T-helper 1 cell (primary cell): ENCODE measurements at regions not wholly inside any gene's neighbourhood (a gene's known extent, or its start where the extent isn't known, plus 50 kb on each side); places are given as distances from the start of the nearest gene placed in this dataset.
"Not testable (repeated sequence)": the region's sequence is repeated elsewhere in the genome, so short reads cannot be mapped to it uniquely, and the experiment has no call there.

Experiments used
- DNase-seq, 5 donors: peaks; one replicate each; pipeline ENCODE4 v3.0.0-alpha.2; 2012 to 2020

DNA sequence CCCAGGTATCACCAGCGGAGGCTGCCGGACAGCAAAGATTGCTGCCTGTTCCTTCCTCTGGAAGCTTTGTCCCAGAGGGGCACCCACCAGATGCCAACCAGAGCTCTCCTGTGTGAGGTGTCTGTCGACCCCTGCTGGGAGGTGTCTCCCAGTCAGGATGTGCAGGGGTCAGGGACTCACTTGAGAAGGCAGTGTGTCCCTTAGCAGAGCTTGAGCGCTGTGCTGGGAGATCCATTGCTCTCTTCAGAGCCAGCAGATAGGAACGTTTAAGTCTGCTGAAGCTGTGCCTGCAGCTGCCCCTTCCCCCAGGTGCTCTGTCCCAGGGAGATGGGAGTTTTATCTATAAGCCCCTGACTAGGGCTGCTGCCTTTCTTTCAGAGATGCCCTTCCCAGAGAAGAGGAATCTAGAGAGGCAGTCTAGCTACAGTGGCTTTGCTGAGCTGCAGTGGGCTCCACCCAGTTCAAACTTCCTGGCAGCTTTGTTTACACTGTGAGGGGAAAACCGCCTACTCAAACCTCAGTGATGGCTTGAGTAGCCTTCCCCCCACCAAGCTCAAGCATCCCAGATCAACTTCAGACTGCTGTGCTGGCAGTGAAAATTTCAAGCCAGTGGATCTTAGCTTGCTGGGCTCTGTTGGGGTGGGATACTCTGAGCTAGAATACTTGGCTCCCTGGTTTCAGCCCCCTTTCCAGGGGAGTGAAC lies 253.7 kb downstream of the SPATA31A6 start:
- DNase-seq: not testable (repeated sequence)

DNA sequence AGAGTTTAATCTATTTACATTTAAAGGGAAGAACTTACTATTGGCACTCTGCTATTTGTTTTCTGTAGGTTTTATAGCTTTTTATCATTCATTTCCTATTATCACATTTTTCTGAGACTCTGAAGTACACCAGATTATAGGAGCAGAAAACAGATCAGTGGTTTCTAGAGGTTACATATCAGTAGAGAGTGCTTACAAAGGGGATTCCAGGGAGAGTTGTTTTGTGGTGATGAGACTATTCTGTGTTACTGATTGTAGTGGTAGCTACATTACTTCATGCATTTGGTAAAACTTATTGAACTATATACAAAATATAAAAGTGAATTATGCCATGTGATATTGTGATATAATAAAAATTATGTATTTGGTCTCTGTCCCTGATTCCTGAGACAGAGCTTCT lies 259.2 kb downstream of the SPATA31A6 start:
- DNase-seq: not testable (repeated sequence)

- not testable (repeated sequence) for DNase-seq
Observed at GRCh38 chr9:42443414-42443813, 260.0 kb downstream of the SPATA31A6 start.

- DNase-seq: not testable (repeated sequence)
Observed at GRCh38 chr9:42461436-42461835, 278.0 kb downstream of the SPATA31A6 start.

- DNase-seq: not testable (repeated sequence)
Observed at GRCh38 chr9:42461863-42462262, 278.4 kb downstream of the SPATA31A6 start.

GRCh38 chr9:42463981-42464380 lies 280.5 kb downstream of the SPATA31A6 start:
- DNase-seq: not testable (repeated sequence)

GRCh38 chr9:42470577-42470976 lies 287.1 kb downstream of the SPATA31A6 start:
- DNase-seq: not testable (repeated sequence)

- not testable (repeated sequence) for DNase-seq
Observed at GRCh38 chr9:42490989-42491388, 307.5 kb downstream of the SPATA31A6 start.

DNA sequence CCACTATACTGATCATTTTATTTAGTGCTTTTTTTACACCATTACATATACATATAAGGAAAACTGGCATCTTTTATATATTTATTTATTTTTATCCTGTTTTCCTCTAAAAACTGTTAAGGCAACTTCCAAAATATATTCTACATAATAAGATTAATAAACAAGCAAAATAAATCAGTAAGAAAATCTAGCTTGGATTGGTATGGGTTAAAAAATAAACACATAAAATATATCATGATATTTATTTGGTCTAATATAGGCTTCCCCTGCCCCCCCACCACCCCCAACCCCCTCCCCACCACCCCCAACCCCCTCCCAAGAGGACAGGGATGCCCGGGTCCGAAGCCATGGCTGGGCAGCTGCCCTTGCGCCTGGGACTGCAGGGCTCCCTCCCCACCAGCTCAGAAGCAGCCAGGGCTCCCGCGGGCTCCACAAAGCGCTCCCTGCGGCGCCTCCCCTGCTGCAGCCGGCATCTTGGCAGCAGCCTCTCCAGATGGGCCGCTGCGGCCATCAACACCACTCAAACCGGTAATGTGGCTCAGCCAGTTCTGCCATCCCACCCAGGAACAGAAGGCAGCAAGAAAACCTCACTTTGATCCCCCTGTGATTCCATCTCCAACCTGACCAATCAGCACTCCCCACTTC lies 319.3 kb downstream of the SPATA31A6 start:
- not testable (repeated sequence) for DNase-seq

- DNase-seq: not testable (repeated sequence)
Observed at GRCh38 chr9:42508111-42508510, 324.7 kb downstream of the SPATA31A6 start.

DNA sequence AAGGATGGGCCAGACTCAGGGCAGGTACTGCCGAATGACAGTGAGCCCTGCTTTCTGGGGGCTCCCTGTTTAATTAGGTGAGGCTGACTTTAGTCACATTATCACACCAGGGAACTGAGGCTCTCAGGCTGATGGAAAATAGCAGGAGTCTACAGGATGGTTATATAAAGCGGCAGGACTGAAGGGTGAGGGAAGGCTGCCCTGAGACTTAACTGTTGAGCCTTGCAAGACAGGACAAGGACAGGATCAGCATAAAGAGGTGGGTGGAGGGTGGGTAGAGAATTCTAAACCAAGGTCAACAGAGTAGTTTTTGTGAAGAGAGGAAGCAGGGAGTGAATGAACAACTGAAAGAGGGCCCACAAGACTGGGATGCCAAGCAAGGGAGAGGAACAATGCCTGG lies 330.1 kb downstream of the SPATA31A6 start:
- DNase-seq: not testable (repeated sequence)

GRCh38 chr9:42534325-42534983 lies 351.0 kb downstream of the SPATA31A6 start:
- peak in 1 of 5 donors; percentile 2 for DNase-seq

- peak in 4 of 5 donors; percentile 2 to 22 (median 4) for DNase-seq
Observed at GRCh38 chr9:42534984-42535325, 351.5 kb downstream of the SPATA31A6 start.

- DNase-seq: not testable (repeated sequence)
Observed at GRCh38 chr9:42550789-42551357, 367.4 kb downstream of the SPATA31A6 start.

DNA sequence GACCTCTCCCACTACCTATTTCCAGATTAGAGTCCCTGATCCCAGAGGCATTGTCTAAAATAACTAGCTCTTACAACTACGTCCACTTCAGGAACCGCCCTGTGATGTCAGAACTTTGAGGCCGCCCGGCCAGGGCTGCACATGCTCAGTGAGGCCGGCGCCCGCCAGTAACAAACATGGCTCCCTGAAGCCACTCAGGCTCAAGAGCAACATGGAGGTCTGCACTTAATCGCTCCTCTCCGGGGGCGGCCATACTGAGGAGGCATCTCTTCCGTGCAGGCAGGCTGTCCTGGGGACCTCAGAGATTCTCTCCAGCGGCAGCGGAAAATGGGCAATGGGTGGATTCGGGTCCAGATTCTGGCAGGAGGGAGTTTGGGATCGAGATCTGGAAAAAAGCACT lies 385.1 kb downstream of the SPATA31A6 start:
- DNase-seq: not testable (repeated sequence)

DNA sequence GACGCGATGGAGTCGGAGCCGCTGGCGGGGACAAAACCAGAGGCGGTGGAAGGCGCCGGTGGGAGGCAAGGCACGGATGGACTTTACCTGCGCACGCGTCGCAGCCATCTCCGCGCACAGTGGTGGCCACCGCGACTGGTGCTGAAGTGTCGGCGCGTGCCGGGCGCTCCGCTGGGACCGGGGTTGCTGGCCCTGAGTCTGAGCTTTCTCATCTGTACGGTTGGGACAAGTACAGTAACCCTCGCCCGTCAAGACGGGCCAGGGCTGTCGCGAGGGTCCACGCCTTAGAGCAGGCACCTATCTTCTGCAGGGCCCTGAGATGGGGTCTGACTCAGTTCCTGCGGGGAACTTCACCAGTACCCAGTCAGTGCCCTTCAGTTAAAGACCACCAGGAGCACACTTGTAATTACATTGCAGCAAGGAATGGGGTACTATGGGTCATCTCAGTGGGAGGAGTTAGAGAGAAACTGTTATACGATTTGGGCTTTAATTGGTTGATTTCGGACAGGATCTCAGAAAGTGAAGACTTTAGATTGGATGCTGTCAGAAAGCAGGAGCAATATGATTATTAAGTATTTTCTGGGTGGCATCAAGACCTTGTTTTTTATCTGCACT lies 385.6 kb downstream of the SPATA31A6 start:
- DNase-seq: peak in 1 of 5 donors; percentile 6

DNA sequence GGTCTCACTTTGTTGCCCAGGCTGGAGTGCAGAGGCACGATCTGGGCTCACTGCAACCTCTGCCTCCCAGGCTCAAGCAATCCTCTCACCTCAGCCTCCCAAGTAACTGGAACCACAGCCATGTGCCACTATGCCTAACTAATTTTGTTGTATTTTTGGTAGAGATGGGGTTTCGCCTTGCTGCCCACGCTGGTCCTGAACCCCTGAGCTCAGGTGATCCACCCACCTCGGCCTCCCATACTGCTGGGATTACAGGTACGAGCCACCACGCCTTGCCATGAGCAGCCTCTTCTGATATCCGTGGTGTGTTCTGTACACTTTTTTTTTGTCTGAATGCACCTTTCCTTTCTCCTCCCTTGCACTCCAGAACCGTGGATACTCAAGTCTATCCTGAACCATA lies 394.4 kb downstream of the SPATA31A6 start:
- DNase-seq: peak in 1 of 5 donors; percentile 0
